Ascending aorta (tissue), 2 donors: ENCODE measurements at regions not wholly inside any gene's neighbourhood (a gene's known extent, or its start where the extent isn't known, plus 50 kb on each side); places are given as distances from the start of the nearest gene placed in this dataset.

Experiments used
- DNase-seq, 2 donors: peaks; one replicate each; pipeline ENCODE4 v3.0.0-alpha.2; 2019; ENCODE audit warnings: low spot score in 2 of 2
- H3K27ac ChIP-seq, 2 donors: fragments of 200-600 bp; sonication (generic); one replicate each; pipeline ENCODE4 v1.5.1; 2016 to 2017; ENCODE audit warnings: mild to moderate bottlenecking in 1 of 2
- H3K27me3 ChIP-seq: fragments of 200-600 bp; sonication (generic); one replicate; pipeline ENCODE4 v1.5.1; 2017
- H3K36me3 ChIP-seq, 2 donors: fragments of 200-600 bp; sonication (generic); one replicate each; pipeline ENCODE4 v1.5.1; 2016
- H3K4me1 ChIP-seq, 2 donors: fragments of 200-600 bp; sonication (generic); one replicate each; pipeline ENCODE4 v1.5.1; 2016 to 2017; ENCODE audit warnings: mild to moderate bottlenecking in 1 of 2
- H3K4me3 ChIP-seq, 2 donors: fragments of 200-600 bp; sonication (generic); one replicate each; pipeline ENCODE4 v1.5.1; 2016 to 2017; ENCODE audit warnings: mild to moderate bottlenecking in 1 of 2
- H3K9me3 ChIP-seq, 2 donors: fragments of 200-600 bp; sonication (generic); one replicate each; pipeline ENCODE4 v1.5.1; 2016
- intact Hi-C: fragments of 100-400 bp; cut with DNase I; formaldehyde crosslinking; loops from one replicate; pipeline ENCODE4 v1.15.1; 2023
- TF ChIP-seq, protein P1 (sequence below), 3 experiments: fragments of 200-600 bp in 2 of 3; fragments of 450-650 bp in 1 of 3; sonication (generic) in 2 of 3; IDR thresholded peaks; one replicate each; pipeline ENCODE4 v1.5.1; 2016 to 2019; ENCODE audit warnings: antibody characterized with exemption in 3 of 3, mild to moderate bottlenecking in 1 of 3, moderate library complexity in 1 of 3

DNA sequence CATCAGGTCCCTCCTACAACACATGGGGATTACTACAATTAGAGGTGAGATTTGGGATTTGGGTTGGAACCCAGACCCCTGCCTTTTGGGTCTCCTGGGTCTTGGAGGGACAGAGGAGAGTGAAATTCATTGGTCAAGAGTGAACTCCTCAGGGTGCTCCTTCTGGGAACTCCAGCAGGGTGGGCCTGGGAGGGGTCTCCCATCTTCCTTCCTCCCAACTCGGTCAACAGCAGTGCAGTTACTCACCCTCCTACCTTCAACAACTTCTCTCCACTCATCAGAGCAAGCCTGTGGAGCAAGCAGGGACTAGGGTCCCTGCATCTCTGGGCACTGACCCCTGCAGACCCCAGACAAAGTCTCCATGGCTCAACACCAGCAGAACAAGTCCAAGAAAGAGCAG, 89.3 kb upstream of the TMPRSS2 start:
- H3K9me3 ChIP-seq, result no peaks in the 10 kb centered on the region
- H3K27me3 ChIP-seq, result no peaks in the 10 kb centered on the region
- H3K4me1 ChIP-seq, result no peaks in the 10 kb centered on the region
- TF ChIP-seq, protein P1, sequence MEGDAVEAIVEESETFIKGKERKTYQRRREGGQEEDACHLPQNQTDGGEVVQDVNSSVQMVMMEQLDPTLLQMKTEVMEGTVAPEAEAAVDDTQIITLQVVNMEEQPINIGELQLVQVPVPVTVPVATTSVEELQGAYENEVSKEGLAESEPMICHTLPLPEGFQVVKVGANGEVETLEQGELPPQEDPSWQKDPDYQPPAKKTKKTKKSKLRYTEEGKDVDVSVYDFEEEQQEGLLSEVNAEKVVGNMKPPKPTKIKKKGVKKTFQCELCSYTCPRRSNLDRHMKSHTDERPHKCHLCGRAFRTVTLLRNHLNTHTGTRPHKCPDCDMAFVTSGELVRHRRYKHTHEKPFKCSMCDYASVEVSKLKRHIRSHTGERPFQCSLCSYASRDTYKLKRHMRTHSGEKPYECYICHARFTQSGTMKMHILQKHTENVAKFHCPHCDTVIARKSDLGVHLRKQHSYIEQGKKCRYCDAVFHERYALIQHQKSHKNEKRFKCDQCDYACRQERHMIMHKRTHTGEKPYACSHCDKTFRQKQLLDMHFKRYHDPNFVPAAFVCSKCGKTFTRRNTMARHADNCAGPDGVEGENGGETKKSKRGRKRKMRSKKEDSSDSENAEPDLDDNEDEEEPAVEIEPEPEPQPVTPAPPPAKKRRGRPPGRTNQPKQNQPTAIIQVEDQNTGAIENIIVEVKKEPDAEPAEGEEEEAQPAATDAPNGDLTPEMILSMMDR (IDR thresholded peaks at IDR 0.05), result no peak
- intact Hi-C loops, result no loop called here
- peak in 1 of 2 donors; percentile 18 for DNase-seq
- H3K4me3 ChIP-seq, result no peak overlapping the region
- H3K27ac ChIP-seq, result no peak overlapping the region
- no peaks in the 10 kb centered on the region for H3K36me3 ChIP-seq

DNA sequence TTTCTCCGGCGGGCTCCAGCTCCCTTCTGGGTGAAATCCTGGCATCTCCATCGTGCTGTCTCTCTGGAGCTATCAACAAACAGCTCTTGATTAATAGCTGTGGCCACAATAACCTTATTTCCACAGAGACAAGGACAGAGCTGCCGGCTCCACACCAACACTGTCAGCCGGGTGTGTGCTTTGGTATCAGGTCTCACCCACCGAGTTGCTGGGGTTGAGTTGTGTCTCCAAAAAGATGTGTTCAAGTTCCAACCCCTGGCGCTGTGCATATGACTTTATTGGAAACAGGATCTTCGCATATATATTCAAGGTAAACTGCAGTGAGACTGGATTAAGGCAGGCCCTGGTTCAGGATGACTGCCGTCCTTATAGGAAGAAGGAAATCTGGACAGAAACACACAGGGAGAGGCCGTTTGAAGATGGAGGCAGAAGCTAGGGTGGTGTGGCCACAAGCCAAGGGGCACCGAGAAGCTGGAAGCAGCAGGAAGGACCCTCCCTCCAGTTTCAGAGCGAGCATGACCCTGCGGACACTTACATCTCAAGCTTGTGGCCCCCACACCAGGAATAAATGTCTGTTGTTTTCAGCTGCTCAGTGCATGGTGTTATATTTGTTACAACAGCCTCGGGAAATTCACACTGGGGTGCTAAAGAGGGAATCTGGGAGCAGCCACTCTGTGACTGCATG, 88.4 kb upstream of the TMPRSS2 start:
- no peak overlapping the region for H3K4me3 ChIP-seq
- H3K27ac ChIP-seq, result no peak overlapping the region
- TF ChIP-seq, protein P1 (IDR thresholded peaks at IDR 0.05), result no peak
- H3K9me3 ChIP-seq, result no peaks in the 10 kb centered on the region
- no peaks in the 10 kb centered on the region for H3K36me3 ChIP-seq
- intact Hi-C loops, result no loop called here
- DNase-seq, result peak in 1 of 2 donors; percentile 37
- H3K4me1 ChIP-seq, result no peaks in the 10 kb centered on the region
- no peaks in the 10 kb centered on the region for H3K27me3 ChIP-seq

DNA sequence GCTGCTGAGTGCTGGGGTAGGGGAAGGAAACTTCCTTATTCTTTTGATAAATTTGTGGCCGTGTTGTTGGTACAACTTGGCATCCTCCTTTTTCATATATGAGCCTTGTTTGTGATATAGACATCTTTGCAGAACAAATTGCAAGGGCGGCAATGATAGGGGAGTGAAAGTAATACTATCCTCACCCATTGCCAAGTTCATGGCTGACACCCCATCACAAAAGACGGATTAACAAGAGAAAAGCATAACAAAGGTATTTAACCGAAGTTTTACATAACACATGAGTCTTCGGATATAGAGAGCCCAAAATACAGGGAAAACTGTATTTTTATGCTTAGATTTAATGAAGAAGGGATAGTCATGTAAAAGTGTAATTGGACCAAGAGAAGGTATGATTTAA, 86.3 kb upstream of the TMPRSS2 start:
- Histone ChIP-seq H3K4me3 (no peak overlapping the region), H3K4me1 (no peaks in the 10 kb centered on the region), H3K9me3 (no peaks in the 10 kb centered on the region), H3K27ac (no peak overlapping the region), H3K27me3 (no peaks in the 10 kb centered on the region), H3K36me3 (no peaks in the 10 kb centered on the region)
- TF ChIP-seq, protein P1 (IDR thresholded peaks at IDR 0.05), result no peak
- intact Hi-C loops, result no loop called here
- no peak for DNase-seq

DNA sequence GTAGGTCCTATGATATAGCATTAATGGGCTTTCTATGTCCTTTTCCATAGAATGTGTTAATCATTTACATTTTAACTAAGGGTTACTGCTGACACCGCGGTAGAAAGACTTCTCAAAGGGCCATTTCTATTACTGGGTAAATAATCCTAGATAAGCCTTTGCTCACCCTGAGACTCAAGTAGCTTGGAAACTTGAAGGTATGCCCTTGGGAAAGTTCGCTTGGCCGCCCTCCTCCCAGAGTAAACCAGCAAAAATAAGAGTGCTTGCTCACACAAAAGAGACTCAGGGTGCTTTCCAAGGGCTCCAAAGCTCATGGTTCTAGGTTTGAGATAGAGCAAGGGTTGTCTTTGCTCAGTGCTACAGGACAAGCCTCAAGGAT, 85.8 kb upstream of the TMPRSS2 start:
- no peak overlapping the region for H3K4me3 ChIP-seq
- DNase-seq, result no peak
- no peaks in the 10 kb centered on the region for H3K36me3 ChIP-seq
- no peaks in the 10 kb centered on the region for H3K27me3 ChIP-seq
- H3K9me3 ChIP-seq, result no peaks in the 10 kb centered on the region
- no peak overlapping the region for H3K27ac ChIP-seq
- intact Hi-C loops, result no loop called here
- TF ChIP-seq, protein P1 (IDR thresholded peaks at IDR 0.05), result no peak
- no peaks in the 10 kb centered on the region for H3K4me1 ChIP-seq

DNA sequence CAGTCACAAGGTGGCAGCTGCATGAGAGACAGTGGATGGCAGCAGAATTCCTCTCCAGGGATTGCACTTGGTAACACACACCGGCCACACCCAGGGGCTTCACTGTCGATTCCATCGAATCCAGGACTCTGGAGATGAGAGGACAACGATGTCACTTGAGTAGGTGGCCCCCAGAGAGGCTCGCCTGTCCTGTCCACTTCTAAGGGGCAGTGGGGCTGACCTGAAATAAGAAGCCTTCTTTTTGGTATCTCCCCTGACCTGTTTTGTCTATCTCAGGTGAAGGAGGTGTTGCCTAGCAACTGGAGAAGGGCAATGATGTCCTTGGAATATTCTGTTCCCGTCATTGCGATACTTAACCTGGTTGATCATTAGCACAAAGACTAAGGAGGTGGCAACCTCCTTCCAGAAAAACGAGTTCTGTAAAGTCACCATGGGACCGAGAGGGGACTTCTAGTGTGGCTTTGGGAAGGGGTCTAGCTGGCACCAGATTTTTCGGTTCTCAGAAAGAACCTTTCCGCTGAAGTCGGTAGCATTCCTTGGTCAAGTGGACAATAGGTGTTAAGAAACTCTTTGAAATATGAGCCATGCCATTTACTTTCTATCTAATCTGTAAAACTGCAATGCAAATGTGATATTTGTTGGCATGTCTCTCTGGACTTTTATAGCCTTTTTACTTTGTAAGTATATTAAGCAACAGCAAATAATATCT, 85.2 kb upstream of the TMPRSS2 start:
- Histone ChIP-seq H3K27me3 (no peaks in the 10 kb centered on the region), H3K9me3 (no peaks in the 10 kb centered on the region), H3K4me1 (no peaks in the 10 kb centered on the region), H3K27ac (no peak overlapping the region), H3K36me3 (no peaks in the 10 kb centered on the region), H3K4me3 (no peak overlapping the region)
- intact Hi-C loops, result no loop called here
- no peak for DNase-seq
- TF ChIP-seq, protein P1 (IDR thresholded peaks at IDR 0.05), result no peak
